Amniotic epithelial cell (primary cell): ENCODE measurements at regions not wholly inside any gene's neighbourhood (a gene's known extent, or its start where the extent isn't known, plus 50 kb on each side); places are given as distances from the start of the nearest gene placed in this dataset.
"Not testable (repeated sequence)": the region's sequence is repeated elsewhere in the genome, so short reads cannot be mapped to it uniquely, and the experiment has no call there.

Experiments
- DNase-seq: peaks from one replicate; pipeline ENCODE4 v3.0.0-alpha.2; 2010; ENCODE audit warnings: low read depth

GRCh38 chr16:47905771-47906170, 250.0 kb downstream of the ABCC12 start:
- DNase-seq, result peak; percentile 12

- no peak for DNase-seq
These were observed 251.1 kb downstream of the ABCC12 start for GRCh38 chr16:47904691-47905090.

DNA sequence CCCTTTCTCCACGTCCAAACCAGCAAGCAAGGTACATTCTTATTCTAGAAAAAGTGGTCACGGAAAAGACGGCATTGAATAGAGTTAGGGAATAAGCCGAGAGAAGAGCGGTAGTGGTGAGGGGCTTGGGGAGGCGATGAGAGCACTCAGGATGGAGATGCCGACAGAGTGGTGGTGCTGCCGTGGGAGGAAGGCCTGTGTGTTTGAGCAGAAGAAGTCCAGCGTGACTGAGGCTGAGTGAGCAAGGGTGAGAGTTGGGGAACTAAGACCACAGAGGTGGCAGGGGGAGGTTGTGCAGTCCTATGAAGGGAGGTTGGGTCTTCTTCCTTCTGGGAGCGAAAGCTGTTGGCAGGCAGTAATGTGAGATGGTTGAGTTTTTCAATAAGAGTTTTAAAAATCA, 252.3 kb downstream of the ABCC12 start:
- DNase-seq, result no peak

GRCh38 chr16:47897105-47897504, 258.7 kb downstream of the ABCC12 start:
- not testable (repeated sequence) for DNase-seq

GRCh38 chr16:47895146-47895545, 260.6 kb downstream of the ABCC12 start:
- no peak for DNase-seq

- DNase-seq, result no peak
These were observed 262.8 kb downstream of the ABCC12 start for GRCh38 chr16:47892999-47893398.

- DNase-seq, result no peak
These were observed 267.1 kb downstream of the ABCC12 start for GRCh38 chr16:47888734-47889133.

DNA sequence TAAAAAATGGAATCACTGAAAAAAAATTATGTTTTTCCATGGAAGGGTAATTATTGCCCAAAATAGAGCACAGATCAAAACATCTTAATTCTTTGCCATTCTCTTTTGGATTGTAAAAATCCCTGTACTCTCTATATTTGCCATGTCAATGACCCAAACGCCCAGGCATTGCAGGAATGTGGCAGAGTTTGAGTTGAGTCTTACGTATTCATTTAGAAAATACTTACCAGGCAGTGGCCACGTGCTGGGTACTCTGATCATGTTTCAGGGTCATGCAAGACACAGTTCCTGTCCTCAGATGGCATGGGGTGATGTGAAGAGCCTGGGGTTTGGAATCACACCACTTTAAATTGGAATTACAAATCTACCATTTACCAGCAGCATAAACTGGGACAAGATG, 267.7 kb downstream of the ABCC12 start:
- DNase-seq, result peak; percentile 50

DNA sequence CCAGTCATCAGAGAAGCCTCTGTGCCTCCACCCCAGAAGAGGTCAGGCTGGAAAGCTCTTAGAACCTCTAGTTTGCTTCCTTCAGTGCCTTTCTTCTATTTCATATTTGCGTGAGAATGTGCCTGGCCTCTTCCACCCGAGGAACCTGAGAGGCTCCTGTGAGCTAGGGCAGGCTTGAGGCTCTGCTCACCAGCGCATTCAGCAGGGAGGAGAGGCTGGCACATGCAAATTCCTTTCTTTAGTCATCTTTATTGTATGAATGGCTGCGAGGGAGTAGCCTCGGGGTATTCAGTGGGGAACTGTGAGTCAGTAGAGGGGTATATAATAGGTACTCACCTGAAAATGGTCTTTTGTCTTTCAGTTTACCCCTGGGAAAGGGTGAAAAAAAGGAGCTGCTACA, 268.3 kb downstream of the ABCC12 start:
- DNase-seq, result peak; percentile 53

GRCh38 chr16:47886631-47887415, 269.0 kb downstream of the ABCC12 start:
- peak; percentile 39 for DNase-seq

- no peak for DNase-seq
These were observed 269.7 kb downstream of the ABCC12 start for GRCh38 chr16:47886139-47886538.

DNA sequence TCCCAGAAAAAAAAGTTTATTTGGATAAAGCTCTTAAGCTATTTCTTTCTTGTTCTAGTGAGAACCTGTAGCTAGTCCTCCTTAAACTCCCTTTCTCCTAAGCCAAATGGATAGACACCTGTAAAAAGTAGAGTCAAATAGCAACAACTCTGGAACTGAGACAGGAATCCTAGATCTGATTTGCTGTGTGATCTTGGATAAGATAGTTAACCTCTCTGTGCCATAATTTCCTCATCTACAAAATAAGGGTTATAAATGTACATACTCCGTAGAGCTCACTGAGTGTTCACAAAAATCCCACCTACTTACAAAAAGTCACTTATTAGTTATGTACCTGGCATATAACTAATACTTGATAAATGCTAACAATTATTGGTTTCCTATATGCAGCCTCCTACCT, 270.3 kb downstream of the ABCC12 start:
- DNase-seq, result no peak

DNA sequence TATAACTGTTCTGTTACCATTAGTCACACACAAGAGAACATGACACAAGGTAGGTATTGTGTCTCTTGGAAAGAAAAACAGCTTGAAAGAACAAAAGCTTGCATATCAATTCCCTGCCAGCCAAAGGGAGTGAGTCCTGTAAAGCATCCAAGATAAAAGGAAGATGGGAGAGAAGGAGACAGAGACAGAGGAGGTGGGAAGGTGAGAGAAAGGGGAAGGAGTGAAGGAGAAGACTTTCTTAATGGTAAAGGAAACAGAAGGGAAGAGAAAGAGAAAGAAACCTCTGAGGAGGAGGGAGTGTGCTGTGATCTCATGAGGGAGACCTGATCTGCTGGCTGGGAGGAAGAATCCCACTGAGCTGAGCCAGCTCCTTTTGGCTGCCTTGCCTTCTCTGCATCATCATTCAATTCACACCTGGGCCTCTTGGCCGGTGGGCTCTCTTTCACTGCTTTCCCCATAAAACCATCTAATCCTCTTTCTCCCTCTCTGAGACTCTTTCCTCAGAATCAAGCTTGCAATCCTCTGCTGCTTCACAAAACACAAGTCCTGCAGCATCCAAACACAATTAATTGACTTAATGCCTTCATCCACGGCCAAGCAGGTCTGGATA, 271.6 kb downstream of the ABCC12 start:
- no peak for DNase-seq

DNA sequence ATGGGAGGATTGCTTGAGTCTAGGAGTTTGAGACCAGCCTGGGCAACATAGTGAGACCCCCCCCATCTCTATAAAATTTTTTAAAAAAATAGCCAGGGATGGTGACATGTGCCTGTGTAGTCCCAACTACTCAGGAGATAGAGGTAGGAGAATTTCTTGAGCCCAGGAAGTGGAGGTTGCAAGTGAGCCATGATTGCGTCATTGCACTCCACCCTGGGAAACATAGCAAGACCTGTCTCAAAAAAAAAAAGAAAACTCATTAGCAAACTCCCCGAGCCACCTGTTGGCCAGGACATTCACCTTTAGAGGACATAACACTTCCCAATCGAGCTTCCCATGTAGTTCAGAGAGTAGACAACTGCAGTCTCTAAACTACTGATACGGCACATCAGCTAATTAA, 274.2 kb downstream of the ABCC12 start:
- no peak for DNase-seq

- DNase-seq, result no peak
These were observed 275.1 kb downstream of the ABCC12 start for GRCh38 chr16:47880653-47881052.

DNA sequence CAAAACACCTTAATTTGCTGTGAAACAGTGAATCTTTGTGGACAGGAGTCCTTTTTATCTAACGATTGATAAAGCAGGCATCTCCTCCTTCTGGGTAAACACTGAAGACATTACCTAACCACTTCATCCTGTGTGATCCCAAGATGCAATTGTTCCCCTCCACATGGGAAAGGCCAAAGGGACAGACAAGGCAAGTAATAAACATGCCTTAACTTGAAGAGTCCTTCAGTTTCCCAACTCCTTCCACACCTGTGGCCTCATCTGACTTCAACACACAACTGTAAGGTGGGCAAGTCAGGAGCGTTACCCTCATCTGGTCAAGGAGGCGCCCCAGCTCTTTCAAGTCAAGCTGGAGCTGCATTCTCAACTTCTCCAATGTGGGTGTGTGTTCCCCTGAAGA, 278.6 kb downstream of the ABCC12 start:
- DNase-seq, result no peak

- no peak for DNase-seq
These were observed 279.3 kb downstream of the ABCC12 start for GRCh38 chr16:47876511-47876910.

- no peak for DNase-seq
These were observed 282.4 kb downstream of the ABCC12 start for GRCh38 chr16:47873434-47873833.

- DNase-seq, result no peak
These were observed 283.6 kb downstream of the ABCC12 start for GRCh38 chr16:47872225-47872624.

GRCh38 chr16:47866423-47866822, 289.4 kb downstream of the ABCC12 start:
- DNase-seq, result no peak

DNA sequence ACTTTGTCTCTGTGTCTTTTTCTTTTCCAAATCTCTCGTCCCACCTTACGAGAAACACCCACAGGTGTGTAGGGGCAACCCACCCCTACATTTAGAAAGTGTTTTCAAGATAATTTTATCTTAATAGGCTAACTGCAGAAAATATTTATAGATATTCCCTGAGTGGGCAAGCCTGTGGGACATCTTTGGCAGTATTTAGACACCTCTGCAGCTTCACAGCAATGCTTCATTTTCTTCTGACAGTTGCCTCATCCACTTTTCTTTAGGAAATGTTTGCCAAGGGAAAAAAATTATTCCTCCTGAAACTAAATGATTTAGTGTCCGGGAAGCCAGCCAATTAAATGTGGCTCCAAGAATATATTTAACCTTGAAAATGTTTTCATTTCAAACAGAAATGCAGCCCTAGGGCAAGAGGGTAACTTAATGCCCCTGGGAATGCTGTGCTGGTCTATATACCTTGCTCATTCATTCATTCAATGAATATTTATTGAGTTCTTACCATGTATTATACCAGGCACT, 290.4 kb downstream of the ABCC12 start:
- no peak for DNase-seq

DNA sequence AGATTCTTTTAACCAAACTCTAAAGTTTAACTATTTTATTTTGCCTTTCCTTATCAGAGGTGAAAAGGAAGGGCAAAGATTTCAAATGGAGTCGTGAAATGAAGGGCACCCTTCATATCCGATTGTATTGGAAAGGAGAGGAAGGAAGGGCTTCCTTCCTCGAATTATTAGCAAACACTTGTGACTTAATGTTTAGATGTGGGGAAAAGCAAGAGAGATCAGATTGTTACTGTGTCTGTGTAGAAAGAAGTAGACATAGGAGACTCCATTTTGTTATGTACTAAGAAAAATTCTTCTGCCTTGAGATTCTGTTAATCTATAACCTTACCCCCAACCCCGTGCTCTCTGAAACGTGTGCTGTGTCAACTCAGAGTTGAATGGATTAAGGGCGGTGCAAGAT, 291.5 kb downstream of the ABCC12 start:
- DNase-seq, result not testable (repeated sequence)

GRCh38 chr16:47861999-47862398, 293.8 kb downstream of the ABCC12 start:
- DNase-seq, result no peak
